RWPE1 (cell line): ENCODE measurements at regions not wholly inside any gene's neighbourhood (a gene's known extent, or its start where the extent isn't known, plus 50 kb on each side); places are given as distances from the start of the nearest gene placed in this dataset.

Experiments used
- CTCF ChIA-PET: fragments of 350-600 bp; sonication (Branson Sonifier 250); formaldehyde crosslinking; extraction: SDS; loops from one replicate; lab custom pipeline; 2021; lab: Yijun Ruan, JAX
- POLR2A ChIA-PET: fragments of 400-600 bp; formaldehyde crosslinking; extraction: SDS; loops from one replicate; lab custom pipeline; 2020; ENCODE audit warnings: antibody characterized with exemption; ENCODE audit not compliant: low non-redundant PET; lab: Yijun Ruan, JAX
- DNase-seq: peaks from one replicate; pipeline ENCODE4 v3.0.0; 2012; ENCODE audit warnings: low spot score
- H3K27ac ChIP-seq: fragments of 450-650 bp; 2 replicates; pipeline ENCODE4 v1.5.1; 2017
- TF ChIP-seq, protein P1 (sequence below): fragments of 450-650 bp; conservative IDR thresholded peaks from 2 replicates; pipeline ENCODE4 v1.5.1; 2017; ENCODE audit warnings: low read depth, mild to moderate bottlenecking

DNA sequence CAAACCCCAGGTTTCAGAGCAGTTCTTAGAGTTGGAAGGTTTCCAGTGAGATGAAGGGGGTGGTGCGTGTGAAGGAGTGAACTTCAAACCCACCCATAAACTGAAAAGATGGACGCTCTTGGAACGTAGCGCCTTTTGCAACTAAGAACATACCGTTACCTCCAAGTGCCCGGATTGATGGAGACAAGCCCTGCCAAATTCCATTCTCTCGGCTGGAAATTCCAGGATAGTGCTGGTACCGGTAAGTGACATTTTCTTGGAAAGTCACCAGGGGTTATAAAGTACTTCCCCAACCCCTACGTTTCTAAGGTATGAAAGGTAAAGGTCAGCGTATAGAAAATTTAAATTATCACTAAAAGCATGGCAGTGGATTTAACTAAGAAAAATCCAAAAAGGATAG is 91.6 kb upstream of the CLDN14 start:
- ChIA-PET CTCF (no interaction called here), POLR2A (no interaction called here)
- H3K27ac ChIP-seq, result no peak overlapping the region
- TF ChIP-seq, protein P1, sequence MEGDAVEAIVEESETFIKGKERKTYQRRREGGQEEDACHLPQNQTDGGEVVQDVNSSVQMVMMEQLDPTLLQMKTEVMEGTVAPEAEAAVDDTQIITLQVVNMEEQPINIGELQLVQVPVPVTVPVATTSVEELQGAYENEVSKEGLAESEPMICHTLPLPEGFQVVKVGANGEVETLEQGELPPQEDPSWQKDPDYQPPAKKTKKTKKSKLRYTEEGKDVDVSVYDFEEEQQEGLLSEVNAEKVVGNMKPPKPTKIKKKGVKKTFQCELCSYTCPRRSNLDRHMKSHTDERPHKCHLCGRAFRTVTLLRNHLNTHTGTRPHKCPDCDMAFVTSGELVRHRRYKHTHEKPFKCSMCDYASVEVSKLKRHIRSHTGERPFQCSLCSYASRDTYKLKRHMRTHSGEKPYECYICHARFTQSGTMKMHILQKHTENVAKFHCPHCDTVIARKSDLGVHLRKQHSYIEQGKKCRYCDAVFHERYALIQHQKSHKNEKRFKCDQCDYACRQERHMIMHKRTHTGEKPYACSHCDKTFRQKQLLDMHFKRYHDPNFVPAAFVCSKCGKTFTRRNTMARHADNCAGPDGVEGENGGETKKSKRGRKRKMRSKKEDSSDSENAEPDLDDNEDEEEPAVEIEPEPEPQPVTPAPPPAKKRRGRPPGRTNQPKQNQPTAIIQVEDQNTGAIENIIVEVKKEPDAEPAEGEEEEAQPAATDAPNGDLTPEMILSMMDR, result no peak
- no peak for DNase-seq

DNA sequence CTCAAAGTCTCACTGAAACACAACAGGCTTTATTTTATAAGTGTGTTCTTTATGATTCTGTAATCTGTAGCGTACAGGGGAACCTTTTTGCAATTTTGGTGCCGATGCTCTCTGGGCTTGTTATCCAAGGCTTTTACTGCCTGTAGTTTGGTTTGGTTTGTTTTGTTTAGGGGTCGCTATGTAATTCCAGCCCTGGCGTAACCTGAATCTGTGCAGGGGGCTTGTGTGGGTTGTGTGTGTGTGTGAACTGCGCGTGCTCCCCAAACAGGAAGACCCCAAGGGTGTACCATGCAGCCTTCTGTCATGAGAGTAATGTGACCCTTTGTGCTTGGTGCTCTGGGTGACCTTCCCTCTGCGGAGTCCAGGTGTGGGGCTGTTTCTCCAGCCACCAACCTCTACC is 92.1 kb upstream of the CLDN14 start:
- ChIA-PET POLR2A (no interaction called here), CTCF (no interaction called here)
- H3K27ac ChIP-seq, result no peak overlapping the region
- TF ChIP-seq, protein P1, result no peak
- DNase-seq, result no peak

DNA sequence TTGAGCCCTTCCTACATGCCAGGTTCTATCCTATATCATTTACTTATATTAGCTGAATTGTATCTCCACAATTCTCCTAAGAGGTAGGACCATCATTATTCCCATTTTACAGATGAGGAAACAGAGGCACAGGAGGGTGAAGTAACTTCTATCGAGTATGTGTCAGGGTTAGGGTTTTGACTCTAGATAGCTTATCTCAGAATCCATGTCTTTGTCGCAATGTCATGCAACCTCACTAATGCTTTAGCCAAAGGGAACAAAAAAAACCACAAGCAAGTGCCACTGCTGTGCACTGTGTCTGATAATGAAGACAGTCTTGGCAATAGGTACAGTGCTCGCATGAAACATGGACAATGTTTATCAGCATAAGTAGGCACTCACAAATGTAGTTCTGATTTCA is 95.4 kb upstream of the CLDN14 start:
- CTCF ChIA-PET, result interaction anchor here (0.6 kb wide), 1 partner anchor 288 kb away, joined by 4 read pairs; no protein-coding TSS in a partner anchor
- H3K27ac ChIP-seq, result no peak overlapping the region
- TF ChIP-seq, protein P1, result no peak
- DNase-seq, result no peak
- POLR2A ChIA-PET, result no interaction called here

DNA sequence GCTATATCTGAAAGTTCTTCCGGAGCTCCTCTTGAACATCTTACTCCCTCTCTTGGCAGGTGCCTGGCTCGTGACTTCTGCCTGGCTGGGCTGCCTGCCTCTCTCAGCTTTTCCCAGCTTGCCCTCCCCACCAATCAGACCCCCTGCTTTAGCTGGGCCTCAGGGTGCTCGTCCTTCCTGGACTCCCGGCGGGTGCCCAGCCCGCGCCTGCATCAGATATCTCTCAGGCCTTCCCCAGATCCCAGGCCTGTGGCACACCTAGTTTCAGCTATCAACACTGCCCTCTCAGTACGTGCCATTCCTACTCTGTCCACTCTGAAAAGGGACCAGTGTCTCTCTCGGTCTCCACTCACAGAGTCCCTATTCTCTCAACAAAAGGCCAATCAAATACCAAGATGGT is 96.5 kb upstream of the CLDN14 start:
- CTCF ChIA-PET, result interaction anchor here (0.6 to 0.7 kb wide), 2 partner anchors 17 to 40 kb away, joined by 3 read pairs; no protein-coding TSS in a partner anchor
- POLR2A ChIA-PET, result no interaction called here

DNA sequence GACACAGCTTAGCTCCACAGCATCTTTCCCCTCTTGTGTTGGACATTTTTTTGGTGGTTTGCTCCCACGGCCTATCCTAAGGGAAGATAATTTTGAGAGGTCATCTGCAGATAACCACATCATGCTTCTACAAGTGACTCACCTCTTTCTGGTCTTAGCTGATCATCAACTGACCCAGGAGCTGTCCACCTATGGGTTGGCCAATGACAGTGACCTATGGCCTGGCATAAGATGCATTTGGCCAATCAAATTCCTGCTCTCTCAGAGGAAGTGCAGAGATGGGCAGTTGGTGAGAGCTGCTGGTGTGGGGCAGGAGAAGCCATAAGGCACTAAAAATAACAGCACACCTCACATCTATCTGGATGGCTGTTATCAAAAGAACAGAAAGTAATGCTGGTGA is 100.0 kb upstream of the CLDN14 start:
- ChIA-PET CTCF (no interaction called here), POLR2A (no interaction called here)
- H3K27ac ChIP-seq, result no peak overlapping the region
- no peak for DNase-seq
- TF ChIP-seq, protein P1, result no peak

More for the DNA sequence above, 96.5 kb upstream of the CLDN14 start:
- no peak overlapping the region for H3K27ac ChIP-seq
- TF ChIP-seq, protein P1, result no peak
- no peak for DNase-seq

DNA sequence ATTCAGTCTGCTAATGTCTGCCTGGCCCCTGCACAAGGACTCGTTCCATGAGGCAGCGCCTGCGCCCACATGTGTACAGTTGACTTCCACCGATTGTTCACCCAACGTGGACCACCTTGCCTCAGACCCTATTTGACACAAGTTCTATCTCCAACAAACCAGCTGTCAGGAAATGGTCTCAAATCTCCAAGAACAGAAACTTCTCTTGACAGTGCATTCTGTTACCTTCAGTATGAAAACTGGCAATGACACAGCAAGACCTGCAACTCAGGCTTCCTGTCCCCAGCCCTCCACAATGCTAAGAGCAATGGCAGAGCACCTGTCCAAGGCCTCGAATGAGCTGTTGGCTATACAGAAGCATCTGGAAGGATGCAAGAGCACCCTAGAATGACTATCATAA is 102.3 kb upstream of the CLDN14 start:
- POLR2A ChIA-PET, result no interaction called here
- CTCF ChIA-PET, result no interaction called here
- no peak overlapping the region for H3K27ac ChIP-seq
- TF ChIP-seq, protein P1, result no peak
- no peak for DNase-seq
